ENCODE measurements at regions not wholly inside any gene's neighbourhood (a gene's known extent, or its start where the extent isn't known, plus 50 kb on each side); places are given as distances from the start of the nearest gene placed in this dataset.

DNA sequence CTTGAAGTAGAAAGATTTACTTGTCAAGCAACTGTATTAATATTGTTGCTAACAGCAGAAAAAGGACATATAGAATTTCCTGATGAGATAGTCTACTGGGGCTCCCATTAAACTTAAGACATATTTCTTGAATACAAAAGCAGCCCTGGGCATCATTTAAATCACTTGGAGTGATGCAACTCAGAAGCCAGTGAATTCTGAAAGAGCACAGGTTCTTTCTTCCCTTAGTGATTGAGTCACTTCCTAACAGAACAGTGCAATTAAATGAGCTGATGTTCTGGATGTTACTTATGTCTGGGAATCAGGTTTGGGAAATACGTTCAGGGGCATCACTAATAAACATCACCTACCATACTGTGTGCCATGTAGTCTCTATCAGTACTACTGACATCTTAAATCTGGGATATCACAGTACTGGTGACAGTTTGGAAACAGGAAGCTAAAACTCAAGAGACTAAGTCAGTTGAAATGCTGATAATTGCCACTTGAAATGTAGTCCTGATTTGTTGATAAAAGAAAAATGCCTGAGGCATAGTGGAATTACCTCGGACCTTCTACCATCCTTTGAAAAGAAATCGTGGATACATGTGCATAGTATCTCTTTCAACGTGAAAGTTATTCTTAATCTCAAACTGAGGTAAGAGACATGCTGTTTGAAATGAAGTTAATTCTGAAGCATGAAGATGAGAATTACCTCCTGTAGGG, 249.2 kb upstream of the GPRIN3 start:
- no peak for DNase-seq (ENCODE audit: low read depth in 1 of 2, low spot score in 1 of 2)

- DNase-seq (ENCODE audit: low read depth in 1 of 2, low spot score in 1 of 2): no peak
These were observed 243.6 kb upstream of the GPRIN3 start for GRCh38 chr4:89551191-89551590.

GRCh38 chr4:89549907-89550306, 242.3 kb upstream of the GPRIN3 start:
- DNase-seq (ENCODE audit: low read depth in 1 of 2, low spot score in 1 of 2): no peak

DNA sequence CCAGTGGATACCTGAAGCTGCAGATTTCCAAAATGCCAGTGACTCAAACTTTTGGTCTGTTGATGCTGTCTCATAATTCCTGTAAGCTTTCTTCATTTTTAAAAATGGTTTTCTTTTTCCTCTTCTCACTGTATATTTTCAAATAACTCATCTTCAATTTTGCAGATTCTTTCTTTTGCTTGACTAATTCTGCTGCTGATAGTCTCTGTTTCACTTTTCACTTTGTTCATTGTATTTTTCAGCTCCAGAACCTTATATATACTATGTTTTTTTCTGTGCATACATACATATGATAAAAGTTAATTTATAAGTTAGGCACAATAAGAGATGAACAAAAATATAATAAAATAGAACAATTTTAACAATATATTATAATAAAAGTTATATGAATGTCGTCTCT, 237.7 kb upstream of the GPRIN3 start:
- no peak for DNase-seq (ENCODE audit: low read depth in 1 of 2, low spot score in 1 of 2)

GRCh38 chr4:89541998-89542397, 234.4 kb upstream of the GPRIN3 start:
- no peak for DNase-seq (ENCODE audit: low read depth in 1 of 2, low spot score in 1 of 2)

DNA sequence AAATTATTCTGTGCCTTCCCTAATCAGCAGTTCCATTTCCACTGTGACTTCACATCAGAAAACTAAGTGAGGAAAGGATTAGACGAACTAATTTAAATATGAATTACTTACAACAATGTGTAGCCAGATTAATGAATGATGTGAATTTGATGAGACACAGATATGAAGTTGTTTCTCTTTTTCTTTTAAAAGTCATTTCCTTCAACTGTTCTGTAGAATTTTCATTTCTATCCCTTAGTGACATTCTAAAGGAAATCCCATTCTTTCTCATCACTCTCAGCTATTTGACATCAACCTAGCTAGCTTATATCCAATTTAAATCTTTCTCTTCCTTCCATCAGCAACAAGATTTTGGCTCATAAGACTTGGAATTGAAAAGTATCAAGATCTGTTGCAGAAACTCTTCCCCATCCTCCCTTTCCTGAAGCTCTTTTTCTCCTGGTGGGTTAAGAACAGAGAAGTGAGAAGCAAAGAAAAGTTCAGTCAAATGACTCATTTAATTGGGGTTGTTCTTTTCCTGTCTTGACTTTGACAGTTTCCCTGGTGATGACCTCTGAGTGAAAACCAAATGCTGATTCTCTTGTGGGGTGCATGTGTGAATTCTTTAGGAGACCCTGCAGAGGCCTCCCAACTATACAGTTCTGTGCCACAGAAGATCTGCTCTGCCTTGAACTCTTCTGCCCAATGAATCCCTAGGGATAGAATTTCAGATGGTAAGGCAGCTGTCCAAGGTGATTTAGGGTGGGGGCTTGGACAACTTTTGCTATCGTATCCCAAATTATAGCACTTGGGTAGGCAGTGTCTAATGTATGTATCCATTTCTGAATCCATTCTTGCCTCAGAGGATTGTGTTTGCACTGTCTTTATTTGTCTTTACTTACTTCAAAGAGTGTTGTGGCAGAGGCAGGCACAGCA, 232.5 kb upstream of the GPRIN3 start:
- no peak for DNase-seq (ENCODE audit: low read depth in 1 of 2, low spot score in 1 of 2)

DNA sequence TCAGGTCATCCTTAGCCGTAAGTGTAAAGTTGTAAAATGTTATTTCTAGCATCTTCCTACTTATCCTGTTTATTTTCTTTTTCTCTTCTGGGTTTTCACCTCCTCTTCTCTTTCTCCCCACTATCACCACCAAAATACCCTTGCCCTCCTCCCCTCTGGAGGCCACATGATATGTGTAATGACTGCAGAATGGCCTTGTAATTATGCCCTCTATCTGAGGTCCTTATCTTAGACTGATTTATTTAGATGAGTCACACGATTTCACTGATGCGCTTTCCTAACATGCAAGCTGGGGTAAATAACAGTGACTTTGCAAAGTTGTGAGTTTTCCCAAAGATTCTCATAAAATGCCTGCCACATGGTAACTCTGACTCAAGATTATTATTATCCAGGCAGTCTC, 231.8 kb upstream of the GPRIN3 start:
- DNase-seq (ENCODE audit: low read depth in 1 of 2, low spot score in 1 of 2): no peak

DNA sequence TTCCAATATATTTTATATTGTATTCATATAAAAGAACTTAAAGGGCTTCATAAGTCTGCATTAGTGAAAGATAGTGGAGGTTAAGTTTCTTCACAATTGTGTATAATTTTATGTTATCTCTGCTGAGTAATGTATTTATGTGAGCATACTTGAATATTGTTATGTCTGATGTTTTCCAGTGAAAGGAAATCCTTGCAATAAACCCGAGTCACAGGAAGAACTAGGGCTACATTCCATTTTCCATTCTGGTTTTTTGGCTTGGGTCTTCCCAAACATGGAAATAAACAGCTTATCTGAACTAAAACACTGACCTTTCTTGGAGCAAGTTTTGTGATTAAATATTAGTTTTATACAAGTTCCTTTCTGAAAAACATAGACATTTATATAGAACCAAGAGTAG, 231.3 kb upstream of the GPRIN3 start:
- no peak for DNase-seq (ENCODE audit: low read depth in 1 of 2, low spot score in 1 of 2)

GRCh38 chr4:89538171-89538570, 230.6 kb upstream of the GPRIN3 start:
- no peak for DNase-seq (ENCODE audit: low read depth in 1 of 2, low spot score in 1 of 2)

- no peak for DNase-seq (ENCODE audit: low read depth in 1 of 2, low spot score in 1 of 2)
These were observed 229.7 kb upstream of the GPRIN3 start for GRCh38 chr4:89537281-89537680.

DNA sequence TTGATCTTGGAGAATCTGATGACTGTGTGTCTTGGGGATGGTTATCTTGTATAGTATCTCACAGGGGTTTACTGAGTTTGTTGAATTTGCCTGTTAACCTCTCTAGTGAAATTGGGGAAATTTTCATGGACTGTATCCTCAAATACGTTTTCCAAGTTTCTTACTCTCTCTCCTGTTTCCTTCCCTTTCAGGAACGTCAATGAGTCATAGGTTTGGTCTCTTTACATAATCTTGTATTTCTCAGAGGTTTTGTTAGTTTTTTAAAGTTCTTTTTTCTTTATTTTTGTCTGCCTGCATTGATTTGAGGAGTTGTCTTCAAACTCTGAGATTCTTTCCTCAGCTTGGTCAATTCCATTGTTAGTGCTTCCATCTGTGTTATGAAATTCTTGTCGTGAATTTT, 227.7 kb upstream of the GPRIN3 start:
- no peak for DNase-seq (ENCODE audit: low read depth in 1 of 2, low spot score in 1 of 2)

GRCh38 chr4:89534356-89534755, 226.8 kb upstream of the GPRIN3 start:
- no peak for DNase-seq (ENCODE audit: low read depth in 1 of 2, low spot score in 1 of 2)

DNA sequence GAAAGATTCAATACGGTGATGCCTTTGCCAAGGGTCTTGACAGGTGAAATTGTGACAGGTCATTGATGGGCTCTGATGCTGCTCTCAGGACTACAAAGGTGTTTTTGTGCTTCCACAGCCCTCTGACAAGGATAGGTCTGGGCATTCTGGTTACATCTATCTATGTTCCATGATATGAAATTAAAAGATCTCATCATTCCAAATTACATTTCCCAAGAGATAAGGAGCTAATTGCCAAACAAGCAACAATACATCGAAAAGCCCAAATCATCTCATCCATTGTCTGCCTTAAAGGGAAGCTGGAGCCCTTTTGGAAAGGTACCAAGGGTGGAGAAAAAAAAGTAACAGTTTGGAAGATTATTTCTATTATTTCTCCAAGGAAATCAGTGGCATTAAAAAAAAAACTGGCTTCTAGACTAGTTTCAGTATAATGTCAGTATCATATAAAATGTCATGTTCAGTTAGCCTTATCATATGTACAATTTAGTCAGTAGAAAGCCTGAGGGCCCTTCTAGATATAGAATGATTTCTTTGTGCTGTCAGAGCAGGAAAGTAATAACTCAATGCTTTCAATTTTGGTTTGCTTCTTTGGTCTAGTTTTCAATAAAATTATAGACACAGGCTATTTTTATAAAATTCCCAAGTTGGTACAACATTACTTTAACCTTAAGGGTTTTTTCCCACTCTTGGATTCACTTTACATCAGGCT, 224.5 kb upstream of the GPRIN3 start:
- no peak for DNase-seq (ENCODE audit: low read depth in 1 of 2, low spot score in 1 of 2)

- no peak for DNase-seq (ENCODE audit: low read depth in 1 of 2, low spot score in 1 of 2)
These were observed 221.0 kb upstream of the GPRIN3 start for GRCh38 chr4:89528526-89529133.

- no peak for DNase-seq (ENCODE audit: low read depth in 1 of 2, low spot score in 1 of 2)
These were observed 214.2 kb upstream of the GPRIN3 start for GRCh38 chr4:89521826-89522225.

- no peak for DNase-seq (ENCODE audit: low read depth in 1 of 2, low spot score in 1 of 2)
These were observed 212.2 kb upstream of the GPRIN3 start for GRCh38 chr4:89519771-89520320.

DNA sequence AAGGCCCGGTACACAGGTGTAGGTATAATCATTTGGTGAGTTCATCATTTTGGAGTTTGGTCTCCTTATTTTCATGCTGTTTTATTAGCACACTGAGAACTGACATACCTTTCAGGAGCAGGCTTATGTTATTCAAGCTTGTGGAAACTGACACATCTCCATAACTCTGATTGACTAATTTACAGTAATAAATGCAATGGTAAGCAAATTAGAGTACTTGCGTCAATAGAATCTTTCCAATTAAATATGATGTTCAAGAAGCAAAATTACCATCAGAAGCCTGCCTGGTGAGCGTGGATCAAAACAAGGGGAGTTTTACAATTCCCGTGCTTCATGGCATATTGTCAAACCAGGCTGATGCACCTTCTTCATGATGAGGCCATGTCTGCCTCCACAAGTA, 210.7 kb upstream of the GPRIN3 start:
- DNase-seq (ENCODE audit: low read depth in 1 of 2, low spot score in 1 of 2): no peak

DNA sequence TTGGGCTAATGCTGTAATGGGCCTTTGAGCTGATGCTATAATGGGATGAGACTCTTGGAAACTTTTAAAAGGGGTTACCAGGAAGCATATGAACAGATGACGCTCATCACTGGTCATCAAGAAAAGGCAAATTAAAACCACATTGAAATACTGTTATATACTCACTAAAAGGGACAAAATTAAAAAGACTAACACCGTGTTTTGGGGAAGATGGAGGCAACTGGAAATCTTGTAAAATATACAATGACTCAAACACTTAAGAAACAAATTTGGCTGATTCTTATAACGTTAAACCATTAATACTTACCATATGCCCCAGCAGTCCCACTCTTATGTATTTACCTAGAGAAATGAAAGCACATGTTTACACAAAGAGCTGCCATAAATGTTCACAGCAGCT, 207.2 kb upstream of the GPRIN3 start:
- DNase-seq (ENCODE audit: low read depth in 1 of 2, low spot score in 1 of 2): no peak

GRCh38 chr4:89511776-89512175, 204.2 kb upstream of the GPRIN3 start:
- DNase-seq (ENCODE audit: low read depth in 1 of 2, low spot score in 1 of 2): no peak

DNA sequence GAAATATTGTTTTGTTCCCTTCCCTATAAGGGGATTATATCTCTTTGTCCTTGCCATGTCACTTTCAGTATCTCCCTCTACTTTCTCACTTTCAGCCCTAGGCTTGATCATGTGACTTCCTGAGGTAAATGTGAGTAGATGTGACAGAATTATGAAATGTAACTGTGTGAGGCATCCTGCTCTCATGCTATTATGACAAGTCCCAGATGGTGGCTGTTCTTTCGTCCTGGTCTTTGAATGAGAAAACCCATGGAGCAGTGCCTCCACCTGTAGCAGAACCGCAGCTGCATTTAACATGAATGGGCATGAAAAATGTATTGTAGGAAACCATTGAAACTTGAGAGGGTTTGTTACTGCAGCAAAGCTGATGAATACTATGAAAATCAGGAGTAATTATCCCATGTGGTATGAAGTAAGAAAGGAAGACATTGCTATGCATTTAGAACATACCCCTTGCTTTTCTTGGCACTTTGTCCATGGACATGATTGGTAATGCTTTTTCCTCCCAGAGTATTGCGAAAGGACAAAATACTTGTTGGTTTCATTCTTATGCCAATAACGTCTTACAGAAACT, 202.2 kb upstream of the GPRIN3 start:
- DNase-seq (ENCODE audit: low read depth in 1 of 2, low spot score in 1 of 2): no peak

All from stimulated activated CD4-positive, alpha-beta T cell treated with anti-CD3 and anti-CD28 coated beads, Interleukin-15, amount 100 ng/mL, for 1 hour (primary cell).